Urinary bladder (tissue), 3 donors: ENCODE measurements at regions not wholly inside any gene's neighbourhood (a gene's known extent, or its start where the extent isn't known, plus 50 kb on each side); places are given as distances from the start of the nearest gene placed in this dataset.

Experiments
- DNase-seq: peaks from one replicate; pipeline ENCODE4 v3.0.0-alpha.2; 2015; ENCODE audit errors: extremely low spot score
- H3K27ac ChIP-seq: one replicate; pipeline ENCODE4 v1.5.1; 2013; ENCODE audit warnings: low read depth, mild to moderate bottlenecking, moderate library complexity
- H3K36me3 ChIP-seq: one replicate; pipeline ENCODE4 v1.6.1; 2013; ENCODE audit warnings: mild to moderate bottlenecking, moderate library complexity; ENCODE audit not compliant: insufficient read depth
- H3K4me1 ChIP-seq: one replicate; pipeline ENCODE4 v1.6.1; 2013; ENCODE audit warnings: mild to moderate bottlenecking, moderate library complexity; ENCODE audit not compliant: insufficient read depth
- H3K4me3 ChIP-seq: one replicate; pipeline ENCODE4 v1.5.1; 2013; ENCODE audit warnings: low read depth, low read length
- WGBS: extraction: QIAGEN DNeasy Blood & Tissue Kit; methylation state at CpG from one replicate; pipeline ENCODE4 v1.1.7; 2013; 5-methylcytosine and 5-hydroxymethylcytosine counted together
- donor health status: healthy with polysubstance abuse.
- donor health status: healthy.

GRCh38 chr2:234292962-234293243, 204.0 kb downstream of the ARL4C start:
- no peaks in the 10 kb centered on the region for H3K36me3 ChIP-seq
- DNase-seq: no peak
- H3K27ac ChIP-seq: no peak overlapping the region
- no peaks in the 10 kb centered on the region for H3K4me1 ChIP-seq
- no peak overlapping the region for H3K4me3 ChIP-seq

GRCh38 chr2:234292205-234292961, 204.5 kb downstream of the ARL4C start:
- Histone ChIP-seq H3K36me3 (no peaks in the 10 kb centered on the region), H3K4me1 (no peaks in the 10 kb centered on the region), H3K27ac (no peak overlapping the region), H3K4me3 (no peak overlapping the region)
- no peak for DNase-seq
- 81% methylated on average over 10 of the region's 10 CpGs for WGBS

GRCh38 chr2:234291765-234292204, 205.1 kb downstream of the ARL4C start:
- no peak for DNase-seq
- 52% methylated on average over 5 of the region's 5 CpGs for WGBS
- H3K36me3 ChIP-seq: no peaks in the 10 kb centered on the region
- H3K4me1 ChIP-seq: no peaks in the 10 kb centered on the region
- H3K4me3 ChIP-seq: no peak overlapping the region
- H3K27ac ChIP-seq: no peak overlapping the region

- H3K4me1 ChIP-seq: no peaks in the 10 kb centered on the region
- 71% methylated on average over 10 of the region's 10 CpGs for WGBS
- H3K4me3 ChIP-seq: no peak overlapping the region
- no peak for DNase-seq
- H3K36me3 ChIP-seq: no peaks in the 10 kb centered on the region
- peak overlapping the region; percentile 2 for H3K27ac ChIP-seq
Observed at GRCh38 chr2:234290671-234291070, 206.2 kb downstream of the ARL4C start.

DNA sequence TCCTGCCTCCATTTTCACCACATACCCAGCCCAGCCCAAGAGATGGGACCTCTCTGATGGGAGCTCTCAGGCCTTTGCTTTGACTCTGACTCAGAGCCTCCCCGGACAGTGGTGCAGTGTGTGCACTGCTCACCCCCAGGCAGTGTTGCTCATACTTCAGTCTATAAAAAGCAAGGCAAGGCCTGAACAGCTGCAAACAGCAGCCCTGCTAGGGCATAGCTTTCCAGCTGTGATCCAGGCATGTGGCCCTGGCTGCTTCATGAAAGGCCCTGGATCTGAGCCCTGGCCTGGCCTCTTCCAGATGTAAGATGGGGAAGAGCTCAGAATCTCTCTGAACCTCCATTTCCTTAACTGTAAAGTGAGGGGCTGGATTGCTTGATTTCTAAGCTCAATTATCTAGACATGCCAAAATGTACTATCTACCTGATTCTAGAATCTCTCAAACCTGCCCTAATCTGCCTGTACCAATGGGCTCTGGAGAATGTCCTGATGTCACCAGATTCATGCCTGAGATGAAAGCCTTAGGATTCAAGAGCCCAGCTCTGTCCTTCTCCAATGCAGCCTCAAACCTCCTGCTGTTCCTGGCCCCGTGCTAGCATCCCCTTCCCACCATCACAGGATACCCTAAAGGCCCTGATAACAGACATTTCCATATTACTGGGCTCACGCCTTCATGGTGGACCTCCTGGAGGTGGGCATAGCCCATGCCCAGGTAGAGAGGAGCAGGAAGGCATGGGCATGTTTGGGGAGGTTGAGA, 206.9 kb downstream of the ARL4C start:
- Histone ChIP-seq H3K36me3 (no peaks in the 10 kb centered on the region), H3K27ac (peak overlapping the region; percentile 2), H3K4me1 (no peaks in the 10 kb centered on the region), H3K4me3 (no peak overlapping the region)
- no peak for DNase-seq
- WGBS: 68% methylated on average over 3 of the region's 3 CpGs

DNA sequence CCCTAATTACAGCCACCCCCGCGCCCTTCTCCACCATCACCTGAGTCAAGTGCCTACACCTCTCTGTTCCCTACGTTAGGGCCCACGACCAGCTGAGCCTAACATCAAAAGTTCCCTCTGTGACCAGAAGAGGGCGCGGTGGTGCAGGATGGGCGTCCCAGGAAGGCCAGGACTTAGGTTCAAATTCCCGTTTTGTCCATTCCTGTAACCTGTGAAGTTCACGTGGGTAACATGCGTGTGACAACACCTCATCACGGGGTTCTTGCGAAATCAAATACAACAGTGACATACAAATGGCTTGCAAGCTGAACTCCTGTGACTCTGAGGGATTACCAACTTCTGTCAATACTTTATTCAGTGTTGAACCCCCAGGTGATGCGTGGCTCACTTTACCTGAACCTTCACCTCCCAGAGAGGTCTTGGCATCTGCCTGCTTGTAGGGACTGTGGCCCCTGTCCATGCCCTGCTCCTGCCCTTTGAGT, 207.9 kb downstream of the ARL4C start:
- DNase-seq: no peak
- 44% methylated on average over 13 of the region's 13 CpGs for WGBS
- Histone ChIP-seq H3K4me1 (no peaks in the 10 kb centered on the region), H3K27ac (no peak overlapping the region), H3K36me3 (no peaks in the 10 kb centered on the region), H3K4me3 (no peak overlapping the region)

DNA sequence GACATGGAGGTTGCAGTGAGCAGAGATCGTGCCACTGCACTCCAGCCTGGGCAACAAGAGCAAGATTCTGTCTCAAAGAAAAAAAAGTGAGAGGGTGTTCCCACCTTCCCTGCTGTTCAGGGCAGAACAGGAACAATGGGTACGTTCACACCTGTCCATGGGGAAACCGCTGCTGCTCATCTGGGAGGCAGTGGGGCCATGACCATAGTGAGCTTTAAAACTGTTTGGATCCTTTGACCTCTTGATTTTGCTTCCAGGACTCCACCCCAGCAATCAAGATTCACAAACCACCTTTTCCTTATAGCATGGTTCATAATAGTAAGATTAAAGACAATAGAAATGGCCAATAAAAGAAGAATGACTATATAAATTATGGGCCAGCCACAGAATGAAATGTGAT, 209.2 kb downstream of the ARL4C start:
- no peak overlapping the region for H3K27ac ChIP-seq

DNA sequence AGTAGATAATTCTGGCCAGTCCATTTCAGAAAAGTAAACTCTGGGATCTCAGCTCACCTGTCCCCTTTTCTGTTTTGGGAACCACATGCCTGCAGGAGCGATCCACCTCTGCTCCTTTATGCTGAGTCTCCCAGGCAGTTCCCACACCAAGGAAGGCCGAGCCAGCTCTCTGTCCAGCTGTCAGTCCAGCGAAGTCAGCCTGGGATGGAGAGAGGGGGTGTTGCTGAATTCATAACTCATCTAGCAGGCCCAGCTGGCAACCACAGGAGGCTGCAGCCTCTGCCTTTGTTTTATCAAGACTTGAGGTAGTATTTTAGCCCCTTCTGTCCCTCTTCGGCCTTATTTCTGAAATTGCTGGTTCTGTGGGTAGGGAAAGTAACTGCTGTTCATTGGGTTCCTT, 209.9 kb downstream of the ARL4C start:
- WGBS: 87% methylated on average over 4 of the region's 4 CpGs
- Histone ChIP-seq H3K36me3 (no peaks in the 10 kb centered on the region), H3K27ac (no peak overlapping the region), H3K4me3 (no peak overlapping the region), H3K4me1 (no peaks in the 10 kb centered on the region)
- no peak for DNase-seq

More for the DNA sequence above, 209.2 kb downstream of the ARL4C start:
- 96% methylated on average over 3 of the region's 3 CpGs for WGBS
- H3K36me3 ChIP-seq: no peaks in the 10 kb centered on the region
- H3K4me3 ChIP-seq: no peak overlapping the region
- no peak for DNase-seq
- H3K4me1 ChIP-seq: no peaks in the 10 kb centered on the region

- no peak overlapping the region for H3K4me3 ChIP-seq
- no peak for DNase-seq
- H3K36me3 ChIP-seq: no peaks in the 10 kb centered on the region
- H3K4me1 ChIP-seq: no peaks in the 10 kb centered on the region
- H3K27ac ChIP-seq: no peak overlapping the region
- 60% methylated on average over 8 of the region's 8 CpGs for WGBS
Observed at GRCh38 chr2:234286118-234286598, 210.7 kb downstream of the ARL4C start.

GRCh38 chr2:234285541-234285940, 211.3 kb downstream of the ARL4C start:
- Histone ChIP-seq H3K4me1 (no peaks in the 10 kb centered on the region), H3K4me3 (no peak overlapping the region), H3K36me3 (no peaks in the 10 kb centered on the region), H3K27ac (no peak overlapping the region)
- 86% methylated on average over 1 of the region's 1 CpG for WGBS
- DNase-seq: no peak

GRCh38 chr2:234279637-234280036, 217.2 kb downstream of the ARL4C start:
- Histone ChIP-seq H3K4me3 (no peak overlapping the region), H3K27ac (no peak overlapping the region), H3K4me1 (no peaks in the 10 kb centered on the region), H3K36me3 (no peaks in the 10 kb centered on the region)
- no peak for DNase-seq
- WGBS: 93% methylated on average over 3 of the region's 3 CpGs

DNA sequence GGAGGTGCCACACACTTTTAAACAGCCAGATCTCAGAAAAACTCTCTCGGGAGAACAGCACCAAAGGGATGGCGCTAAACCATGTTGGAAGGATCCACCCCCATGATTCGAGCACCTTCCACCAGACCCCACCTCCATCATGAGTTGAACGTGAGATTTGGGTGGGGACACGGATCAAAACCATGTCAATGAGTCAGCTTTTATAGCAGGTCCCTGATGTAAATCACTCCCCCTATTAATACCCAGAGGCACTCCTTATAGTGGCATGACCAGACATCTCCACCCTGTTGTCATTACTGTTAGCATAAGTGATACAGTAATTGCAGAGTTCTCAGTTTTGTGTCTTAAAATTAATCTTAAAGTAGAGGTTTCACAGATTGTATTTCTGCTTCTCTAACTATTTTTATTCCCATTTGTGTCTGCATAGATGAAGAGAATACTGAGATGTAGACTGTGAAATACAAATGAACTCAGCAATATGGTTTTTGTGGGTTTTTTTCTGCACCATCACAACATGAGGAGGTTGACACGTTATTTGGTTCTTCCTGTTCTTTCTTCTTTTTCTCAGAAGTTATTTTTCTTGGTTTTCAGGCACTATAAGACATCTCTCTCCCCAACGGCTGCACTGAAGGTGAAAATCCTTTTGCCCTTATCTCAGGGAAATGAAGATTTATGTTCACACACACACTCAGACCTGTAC, 218.2 kb downstream of the ARL4C start:
- Histone ChIP-seq H3K4me3 (no peak overlapping the region), H3K27ac (no peak overlapping the region), H3K4me1 (no peaks in the 10 kb centered on the region), H3K36me3 (no peaks in the 10 kb centered on the region)
- 83% methylated on average over 7 of the region's 7 CpGs for WGBS
- DNase-seq: no peak

GRCh38 chr2:234275515-234275914, 221.4 kb downstream of the ARL4C start:
- WGBS: 75% methylated on average over 2 of the region's 2 CpGs
- H3K36me3 ChIP-seq: no peaks in the 10 kb centered on the region
- H3K4me1 ChIP-seq: no peaks in the 10 kb centered on the region
- no peak overlapping the region for H3K4me3 ChIP-seq
- no peak for DNase-seq
- H3K27ac ChIP-seq: no peak overlapping the region
